Activated CD8-positive, alpha-beta T cell treated with anti-CD3 and anti-CD28 coated beads for 36 hours (primary cell): ENCODE measurements at regions not wholly inside any gene's neighbourhood (a gene's known extent, or its start where the extent isn't known, plus 50 kb on each side); places are given as distances from the start of the nearest gene placed in this dataset.
"Not testable (repeated sequence)": the region's sequence is repeated elsewhere in the genome, so short reads cannot be mapped to it uniquely, and the experiment has no call there.

Experiments
- ATAC-seq: fragments of 200-7000 bp; cut with Tn5 transposase; one replicate; pipeline ENCODE4 v1.10.0; 2021; ENCODE audit warnings: mild to moderate bottlenecking, moderate library complexity
- CTCF ChIA-PET: fragments of 350-600 bp; sonication (Branson Sonifier 250); formaldehyde crosslinking; loops from one replicate; lab custom pipeline; 2021; ENCODE audit warnings: antibody characterized with exemption; lab: Charles Lee
- POLR2A ChIA-PET: fragments of 350-600 bp; sonication (Branson Sonifier 250); formaldehyde crosslinking; loops from one replicate; lab custom pipeline; 2021; ENCODE audit warnings: antibody characterized with exemption; lab: Charles Lee
- DNase-seq: peaks from one replicate; pipeline ENCODE4 v3.0.0-alpha.2; 2020
- H3K27ac Mint-ChIP-seq: one replicate; pipeline ENCODE4 v1.8.0; 2021; ENCODE audit warnings: mild to moderate bottlenecking, mixed read lengths
- H3K27me3 Mint-ChIP-seq: one replicate; pipeline ENCODE4 v1.8.0; 2021; ENCODE audit warnings: mixed read lengths
- H3K36me3 Mint-ChIP-seq: one replicate; pipeline ENCODE4 v1.8.0; 2021; ENCODE audit warnings: low read depth, mixed read lengths
- H3K4me1 Mint-ChIP-seq: one replicate; pipeline ENCODE4 v1.8.0; 2021; ENCODE audit warnings: low read depth, mixed read lengths
- H3K4me3 Mint-ChIP-seq: one replicate; pipeline ENCODE4 v1.8.0; 2021; ENCODE audit warnings: mild to moderate bottlenecking, moderate library complexity, mixed read lengths
- H3K9me3 Mint-ChIP-seq: one replicate; pipeline ENCODE4 v1.8.0; 2021; ENCODE audit warnings: mixed read lengths
- intact Hi-C: fragments of 100-400 bp; cut with micrococcal nuclease; formaldehyde crosslinking; loops from one replicate; pipeline ENCODE4 v1.10.0; 2022
- TF ChIP-seq, protein P1 (sequence below): fragments of 200-600 bp; IDR thresholded peaks from one replicate; pipeline ENCODE4 v1.8.0; 2022; ENCODE audit warnings: antibody characterized with exemption, mild to moderate bottlenecking

DNA sequence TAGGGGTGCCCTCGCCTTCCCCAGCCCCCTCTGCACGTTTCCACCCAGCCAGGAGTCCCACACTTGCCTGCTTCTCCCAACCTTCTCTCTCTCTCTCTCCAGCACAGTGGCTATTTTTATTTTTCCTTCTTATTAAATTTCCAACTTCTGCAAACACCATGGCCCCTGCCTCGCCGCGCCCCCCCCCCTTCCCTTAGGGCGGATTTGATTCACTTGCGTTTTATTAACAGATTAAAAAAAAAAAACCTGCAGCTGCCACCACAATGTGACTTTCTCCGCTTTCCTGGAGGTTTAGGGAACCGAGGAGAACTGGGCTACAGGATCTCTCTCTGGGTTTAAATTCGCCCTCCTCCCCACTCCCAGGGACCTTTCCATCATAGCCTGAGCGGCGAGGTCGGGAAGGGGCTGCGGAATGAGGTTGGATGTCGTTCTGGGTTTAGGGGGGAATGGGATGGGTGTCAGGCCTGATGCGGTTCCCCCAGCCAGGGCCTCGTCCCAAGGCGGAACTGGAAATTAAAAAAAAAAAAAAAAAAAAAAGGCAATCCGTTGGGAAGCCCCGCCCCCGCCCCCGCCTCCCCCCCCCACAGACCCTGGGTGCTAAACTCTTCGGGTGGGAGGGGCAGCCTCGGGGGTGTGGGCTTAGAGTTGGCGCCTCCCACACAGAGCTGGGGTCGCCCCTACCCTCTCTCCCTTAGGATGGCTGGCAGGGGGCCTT lies 87.3 kb upstream of the ADGRL1 start:
- not testable (repeated sequence) for H3K4me3 Mint-ChIP-seq
- CTCF ChIA-PET: interaction anchor here (0.8 to 1.3 kb wide), 2 partner anchors 16 to 156 kb away, joined by 3 read pairs; no protein-coding TSS in a partner anchor

DNA sequence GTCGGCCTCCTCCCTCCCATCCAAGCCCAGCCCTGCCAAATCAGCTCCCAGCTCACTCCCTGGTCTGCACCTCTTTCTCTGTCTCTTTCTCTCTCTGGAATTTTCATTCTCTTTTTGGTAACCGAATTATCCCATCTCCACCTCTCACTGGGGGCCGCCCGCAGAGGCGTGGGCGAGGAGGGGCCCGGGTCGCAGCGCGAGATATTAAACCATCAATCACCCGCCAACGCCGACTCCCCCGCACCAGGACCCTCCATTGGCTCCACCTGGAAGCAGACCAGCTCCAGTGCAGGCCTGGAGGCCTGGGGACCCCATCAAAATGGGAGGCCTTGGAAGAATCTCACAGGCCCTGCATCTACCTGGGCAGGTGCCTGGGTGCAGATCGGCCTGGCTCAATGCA lies 83.8 kb upstream of the ADGRL1 start:
- H3K4me3 Mint-ChIP-seq: not testable (repeated sequence)

More for the DNA sequence above, 87.3 kb upstream of the ADGRL1 start:
- H3K9me3 Mint-ChIP-seq, DNase-seq, POLR2A ChIA-PET, intact Hi-C loops, H3K36me3 Mint-ChIP-seq, ATAC-seq, H3K4me1 Mint-ChIP-seq, H3K27ac Mint-ChIP-seq, H3K27me3 Mint-ChIP-seq: not testable (repeated sequence)

DNA sequence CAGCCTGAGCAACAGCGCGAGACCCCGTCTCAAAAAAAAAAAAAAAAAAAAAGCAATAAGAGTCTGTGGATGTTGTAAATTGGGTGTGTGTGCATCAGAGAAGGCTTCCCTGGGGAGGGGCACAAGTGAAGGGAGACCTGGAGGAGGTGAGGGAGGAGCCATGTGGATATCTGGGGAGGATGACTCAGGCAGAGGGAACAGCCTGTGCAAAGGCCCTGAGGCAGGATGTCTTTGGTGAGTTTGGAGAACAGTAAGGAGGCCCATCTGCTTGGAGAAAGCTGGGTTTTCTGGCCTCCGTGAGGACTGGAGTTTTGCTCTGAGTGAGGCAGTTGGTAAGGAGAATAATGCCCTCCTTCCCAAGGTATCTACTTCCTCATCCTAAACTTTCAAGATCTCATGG lies 81.9 kb upstream of the ADGRL1 start:
- ATAC-seq, POLR2A ChIA-PET, CTCF ChIA-PET, H3K27me3 Mint-ChIP-seq, H3K27ac Mint-ChIP-seq, H3K9me3 Mint-ChIP-seq, H3K4me1 Mint-ChIP-seq, DNase-seq, intact Hi-C loops, H3K4me3 Mint-ChIP-seq, H3K36me3 Mint-ChIP-seq: not testable (repeated sequence)

More for the DNA sequence above, 83.8 kb upstream of the ADGRL1 start:
- H3K9me3 Mint-ChIP-seq, H3K4me1 Mint-ChIP-seq, DNase-seq, H3K27me3 Mint-ChIP-seq, ATAC-seq, POLR2A ChIA-PET, H3K27ac Mint-ChIP-seq, H3K36me3 Mint-ChIP-seq, intact Hi-C loops: not testable (repeated sequence)
- CTCF ChIA-PET: interaction anchor here (1.5 to 1.6 kb wide), 2 partner anchors 15 to 59 kb away, joined by 4 read pairs; no protein-coding TSS in a partner anchor

DNA sequence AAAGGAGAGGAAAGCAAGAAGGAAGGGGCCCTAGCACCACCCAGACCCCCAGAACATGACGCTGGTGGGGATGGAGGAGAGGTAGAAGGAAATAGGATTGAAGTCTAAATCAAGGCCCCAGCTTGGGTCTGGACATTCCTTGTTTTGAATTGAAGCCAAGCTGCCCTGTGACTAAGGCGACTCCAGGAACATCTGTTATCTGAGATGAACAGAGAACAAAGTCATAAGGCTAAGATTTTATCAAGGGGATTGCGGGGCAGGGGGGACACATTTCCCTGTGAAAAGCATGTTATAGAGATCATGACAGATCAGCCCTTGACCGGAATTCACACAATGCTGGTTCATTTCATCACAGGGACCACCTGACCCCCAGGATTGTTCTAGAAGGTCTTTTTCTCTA lies 80.6 kb upstream of the ADGRL1 start:
- H3K4me1 Mint-ChIP-seq, ATAC-seq, H3K4me3 Mint-ChIP-seq, intact Hi-C loops, CTCF ChIA-PET, H3K9me3 Mint-ChIP-seq, H3K27ac Mint-ChIP-seq, POLR2A ChIA-PET, H3K27me3 Mint-ChIP-seq, H3K36me3 Mint-ChIP-seq, DNase-seq: not testable (repeated sequence)

DNA sequence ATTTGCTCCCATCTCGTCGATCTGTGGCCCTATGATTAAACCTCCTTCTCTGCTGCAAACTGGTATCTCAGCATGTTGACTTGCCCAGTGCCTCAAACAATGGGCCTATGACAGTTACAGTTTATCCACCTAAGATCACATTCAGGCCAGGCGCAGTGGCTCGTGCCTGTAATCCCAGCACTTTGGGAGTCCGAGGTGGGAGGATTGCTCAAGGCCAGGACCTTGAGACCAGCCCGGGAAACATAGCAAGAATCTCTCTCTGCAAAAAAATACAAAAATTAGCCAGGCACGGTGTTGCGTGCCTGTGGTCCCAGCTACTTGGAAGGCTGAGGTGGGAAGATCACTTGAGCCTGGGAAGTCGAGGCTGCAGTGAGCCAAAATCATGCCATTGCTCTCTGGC lies 79.8 kb upstream of the ADGRL1 start:
- DNase-seq, H3K36me3 Mint-ChIP-seq, H3K27ac Mint-ChIP-seq, POLR2A ChIA-PET, H3K27me3 Mint-ChIP-seq, H3K4me1 Mint-ChIP-seq, H3K4me3 Mint-ChIP-seq, intact Hi-C loops, ATAC-seq, H3K9me3 Mint-ChIP-seq, CTCF ChIA-PET: not testable (repeated sequence)

DNA sequence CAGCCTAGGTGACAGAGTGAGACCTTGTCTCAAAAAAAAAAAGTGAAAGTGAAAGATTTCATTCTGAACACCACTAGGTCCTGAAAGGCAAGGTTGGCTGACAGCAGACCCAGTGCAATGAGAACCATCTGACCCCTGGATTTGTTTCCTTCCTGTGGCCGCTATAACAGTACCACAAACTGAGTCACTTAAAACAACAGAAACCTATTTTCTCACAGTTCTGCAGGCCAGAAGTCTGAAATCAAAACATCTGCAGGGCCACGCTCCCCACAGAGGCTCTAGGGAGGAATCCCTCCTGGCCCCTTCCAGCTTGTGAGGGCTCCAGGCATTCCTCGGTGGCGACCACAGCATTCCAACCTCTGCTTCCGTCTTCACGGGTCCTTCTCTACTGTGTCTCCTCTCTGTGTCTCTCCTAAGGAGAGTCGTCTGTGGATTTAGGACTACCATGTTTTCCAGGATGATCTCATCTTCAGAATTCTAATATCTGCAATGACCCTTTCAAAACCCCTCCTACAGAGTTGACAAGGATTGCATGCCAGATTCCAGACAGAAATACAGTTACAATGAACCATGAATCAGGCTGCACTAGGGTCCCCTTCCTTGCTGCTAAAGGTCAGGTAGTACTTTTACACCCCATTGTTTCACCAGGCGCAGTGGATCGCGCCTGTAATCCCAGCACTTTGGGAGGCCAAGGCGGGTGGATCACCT lies 78.0 kb upstream of the ADGRL1 start:
- H3K27me3 Mint-ChIP-seq, H3K9me3 Mint-ChIP-seq, H3K4me3 Mint-ChIP-seq, H3K27ac Mint-ChIP-seq, intact Hi-C loops, H3K36me3 Mint-ChIP-seq, POLR2A ChIA-PET, H3K4me1 Mint-ChIP-seq, CTCF ChIA-PET: not testable (repeated sequence)
- ATAC-seq (peak; percentile 95), DNase-seq (peak; percentile 65)

DNA sequence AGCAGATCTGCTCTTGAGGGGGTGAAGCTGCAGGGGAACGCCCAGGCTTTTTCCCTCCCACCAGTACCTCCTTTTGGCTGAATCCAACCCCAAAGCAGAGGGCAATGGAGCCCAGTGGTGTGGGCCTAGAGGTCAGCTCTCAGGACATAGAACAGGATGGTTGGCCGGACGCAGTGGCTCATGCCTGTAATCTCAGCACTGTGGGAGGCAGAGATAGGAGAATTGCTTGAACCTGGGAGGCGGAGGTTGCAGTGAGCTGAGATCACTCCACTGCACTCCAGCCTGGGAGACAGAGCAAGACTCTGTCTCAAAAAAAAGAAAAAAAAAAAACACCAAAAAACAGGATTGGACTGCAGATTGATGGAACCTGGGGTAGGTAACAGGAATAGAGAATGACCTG lies 73.3 kb upstream of the ADGRL1 start:
- H3K27me3 Mint-ChIP-seq, H3K27ac Mint-ChIP-seq, H3K4me3 Mint-ChIP-seq, DNase-seq, intact Hi-C loops, H3K36me3 Mint-ChIP-seq, POLR2A ChIA-PET, ATAC-seq: not testable (repeated sequence)
- Mint-ChIP-seq H3K9me3 (peaks cover 10% of the 10 kb centered on the region), H3K4me1 (peaks cover 19% of the 10 kb centered on the region)
- CTCF ChIA-PET: interaction anchor here (1.1 kb wide), 1 partner anchor 9 kb away, joined by 3 read pairs; no protein-coding TSS in a partner anchor

DNA sequence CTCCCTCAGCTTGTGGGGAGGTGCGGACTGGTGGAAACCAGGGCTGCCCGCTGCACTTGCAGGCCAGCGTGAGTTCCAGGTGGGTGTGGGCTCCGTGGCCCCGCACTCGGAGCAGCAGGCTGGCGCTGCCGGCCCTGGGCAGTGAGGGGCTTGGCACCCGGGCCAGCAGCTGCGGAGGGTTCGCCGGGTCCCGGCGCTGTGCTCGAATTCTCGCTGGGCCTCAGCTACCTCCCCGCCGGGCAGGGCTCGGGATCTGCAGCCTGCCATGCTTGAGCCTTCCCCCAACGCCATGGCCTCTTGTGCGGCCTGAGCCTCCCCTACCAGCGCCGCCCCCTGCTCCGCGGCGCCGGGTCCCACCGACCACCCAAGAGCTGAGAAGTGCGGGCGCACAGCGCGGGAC lies 71.6 kb upstream of the ADGRL1 start:
- TF ChIP-seq, protein P1, sequence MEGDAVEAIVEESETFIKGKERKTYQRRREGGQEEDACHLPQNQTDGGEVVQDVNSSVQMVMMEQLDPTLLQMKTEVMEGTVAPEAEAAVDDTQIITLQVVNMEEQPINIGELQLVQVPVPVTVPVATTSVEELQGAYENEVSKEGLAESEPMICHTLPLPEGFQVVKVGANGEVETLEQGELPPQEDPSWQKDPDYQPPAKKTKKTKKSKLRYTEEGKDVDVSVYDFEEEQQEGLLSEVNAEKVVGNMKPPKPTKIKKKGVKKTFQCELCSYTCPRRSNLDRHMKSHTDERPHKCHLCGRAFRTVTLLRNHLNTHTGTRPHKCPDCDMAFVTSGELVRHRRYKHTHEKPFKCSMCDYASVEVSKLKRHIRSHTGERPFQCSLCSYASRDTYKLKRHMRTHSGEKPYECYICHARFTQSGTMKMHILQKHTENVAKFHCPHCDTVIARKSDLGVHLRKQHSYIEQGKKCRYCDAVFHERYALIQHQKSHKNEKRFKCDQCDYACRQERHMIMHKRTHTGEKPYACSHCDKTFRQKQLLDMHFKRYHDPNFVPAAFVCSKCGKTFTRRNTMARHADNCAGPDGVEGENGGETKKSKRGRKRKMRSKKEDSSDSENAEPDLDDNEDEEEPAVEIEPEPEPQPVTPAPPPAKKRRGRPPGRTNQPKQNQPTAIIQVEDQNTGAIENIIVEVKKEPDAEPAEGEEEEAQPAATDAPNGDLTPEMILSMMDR: no peak
- no peak overlapping the region for H3K4me3 Mint-ChIP-seq
- peaks cover 13% of the 10 kb centered on the region for H3K4me1 Mint-ChIP-seq
- POLR2A ChIA-PET: no interaction called here
- H3K27me3 Mint-ChIP-seq: no peaks in the 10 kb centered on the region
- CTCF ChIA-PET: interaction anchor here (0.9 to 1.4 kb wide), 4 partner anchors 9 to 71 kb away, joined by 3 to 5 read pairs (median 3); no protein-coding TSS in a partner anchor
- H3K27ac Mint-ChIP-seq: no peak overlapping the region
- DNase-seq (no peak), ATAC-seq (no peak)
- peaks cover 10% of the 10 kb centered on the region for H3K9me3 Mint-ChIP-seq
- peaks cover 3% of the 10 kb centered on the region for H3K36me3 Mint-ChIP-seq
- intact Hi-C loops: no loop called here

DNA sequence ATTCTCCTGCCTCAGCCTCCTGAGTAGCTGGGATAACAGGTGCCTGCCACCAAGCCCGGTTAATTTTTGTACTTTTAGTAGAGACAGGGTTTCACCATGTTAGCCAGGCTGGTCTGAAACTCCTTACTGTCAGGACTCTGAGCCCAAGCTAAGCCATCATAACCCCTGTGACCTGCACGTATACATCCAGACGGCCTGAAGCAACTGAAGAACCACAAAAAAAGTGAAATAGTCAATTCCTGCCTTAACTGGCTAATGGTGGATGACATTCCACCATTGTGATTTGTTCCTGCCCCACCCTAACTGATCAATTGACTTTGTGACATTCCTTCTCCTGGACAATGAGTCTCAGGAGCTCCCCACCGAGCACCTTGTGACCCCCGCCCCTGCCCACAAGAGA lies 69.9 kb upstream of the ADGRL1 start:
- peaks cover 13% of the 10 kb centered on the region for H3K4me1 Mint-ChIP-seq
- peaks cover 10% of the 10 kb centered on the region for H3K9me3 Mint-ChIP-seq
- CTCF ChIA-PET, intact Hi-C loops, H3K4me3 Mint-ChIP-seq, H3K27me3 Mint-ChIP-seq, H3K36me3 Mint-ChIP-seq, ATAC-seq, H3K27ac Mint-ChIP-seq, POLR2A ChIA-PET, DNase-seq: not testable (repeated sequence)
